ENCODE measurements at regions not wholly inside any gene's neighbourhood (a gene's known extent, or its start where the extent isn't known, plus 50 kb on each side); places are given as distances from the start of the nearest gene placed in this dataset.

- Histone ChIP-seq H3K27me3 (no peaks in the 10 kb centered on the region), H3K9me3 (no peaks in the 10 kb centered on the region), H3K36me3 (no peaks in the 10 kb centered on the region), H3K4me1 (no peaks in the 10 kb centered on the region), H3K4me3 (no peak overlapping the region), H3K27ac (no peak overlapping the region)
- DNase-seq (ENCODE audit: extremely low spot score in 2 of 2): no peak
- TF ChIP-seq POLR2AphosphoS5 (IDR thresholded peaks at IDR 0.05; ENCODE audit: insufficient read depth in 1 of 2, low read depth in 1 of 2) (no peak), POLR2A (IDR thresholded peaks at IDR 0.05) (no peak), CTCF (IDR thresholded peaks at IDR 0.05) (no peak)
- intact Hi-C loops (cut with DNase I): no loop called here
These were observed 272.4 kb upstream of the MYO3A start for GRCh38 chr10:25661632-25662031.

- Histone ChIP-seq H3K36me3 (no peaks in the 10 kb centered on the region), H3K4me3 (no peak overlapping the region), H3K27ac (no peak overlapping the region), H3K9me3 (no peaks in the 10 kb centered on the region), H3K27me3 (no peaks in the 10 kb centered on the region), H3K4me1 (no peaks in the 10 kb centered on the region)
- DNase-seq (ENCODE audit: extremely low spot score in 2 of 2): no peak
- intact Hi-C loops (cut with DNase I): no loop called here
- TF ChIP-seq CTCF (IDR thresholded peaks at IDR 0.05): no peak
- TF ChIP-seq POLR2AphosphoS5 (IDR thresholded peaks at IDR 0.05; ENCODE audit: insufficient read depth in 1 of 2, low read depth in 1 of 2): no peak
- no peak for TF ChIP-seq POLR2A (IDR thresholded peaks at IDR 0.05)
These were observed 267.8 kb upstream of the MYO3A start for GRCh38 chr10:25666276-25666675.

- Histone ChIP-seq H3K27me3 (no peaks in the 10 kb centered on the region), H3K4me1 (no peaks in the 10 kb centered on the region), H3K27ac (no peak overlapping the region), H3K36me3 (no peaks in the 10 kb centered on the region), H3K4me3 (no peak overlapping the region), H3K9me3 (no peaks in the 10 kb centered on the region)
- no peak for DNase-seq (ENCODE audit: extremely low spot score in 2 of 2)
- intact Hi-C loops (cut with DNase I): no loop called here
- no peak for TF ChIP-seq POLR2AphosphoS5 (IDR thresholded peaks at IDR 0.05; ENCODE audit: insufficient read depth in 1 of 2, low read depth in 1 of 2)
- TF ChIP-seq POLR2A (IDR thresholded peaks at IDR 0.05): no peak
- TF ChIP-seq CTCF (IDR thresholded peaks at IDR 0.05): no peak
These were observed 258.8 kb upstream of the MYO3A start for GRCh38 chr10:25675204-25675603.

- Histone ChIP-seq H3K9me3 (no peaks in the 10 kb centered on the region), H3K4me3 (no peak overlapping the region), H3K36me3 (no peaks in the 10 kb centered on the region), H3K27me3 (no peaks in the 10 kb centered on the region), H3K27ac (no peak overlapping the region), H3K4me1 (no peaks in the 10 kb centered on the region)
- no peak for TF ChIP-seq POLR2A (IDR thresholded peaks at IDR 0.05)
- no peak for TF ChIP-seq POLR2AphosphoS5 (IDR thresholded peaks at IDR 0.05; ENCODE audit: insufficient read depth in 1 of 2, low read depth in 1 of 2)
- no peak for TF ChIP-seq CTCF (IDR thresholded peaks at IDR 0.05)
- intact Hi-C loops (cut with DNase I): no loop called here
- DNase-seq (ENCODE audit: extremely low spot score in 2 of 2): no peak
These were observed 258.4 kb upstream of the MYO3A start for GRCh38 chr10:25675615-25676014.

GRCh38 chr10:25678220-25678619 lies 255.8 kb upstream of the MYO3A start:
- no peaks in the 10 kb centered on the region for H3K36me3 ChIP-seq
- H3K27me3 ChIP-seq: no peaks in the 10 kb centered on the region
- H3K9me3 ChIP-seq: no peaks in the 10 kb centered on the region
- TF ChIP-seq CTCF (IDR thresholded peaks at IDR 0.05): no peak
- H3K4me1 ChIP-seq: no peaks in the 10 kb centered on the region
- intact Hi-C loops (cut with DNase I): no loop called here
- no peak for DNase-seq (ENCODE audit: extremely low spot score in 2 of 2)
- H3K4me3 ChIP-seq: no peak overlapping the region
- no peak overlapping the region for H3K27ac ChIP-seq
